IMR-90 (cell line): ENCODE measurements at regions not wholly inside any gene's neighbourhood (a gene's known extent, or its start where the extent isn't known, plus 50 kb on each side); places are given as distances from the start of the nearest gene placed in this dataset.

Source experiments
- ATAC-seq: fragments of 200-7000 bp; cut with Tn5 transposase; 2 replicates; pipeline ENCODE4 v1.9.1; 2020; ENCODE audit warnings: low read depth, mild to moderate bottlenecking, moderate library complexity
- BruUV-seq: library from RNA; stranded (reverse); fragments of 400-500 nt; replicated peaks from 2 replicates; lab custom pipeline; 2021; lab: Mats Ljungman, UMichigan
- CTCF ChIA-PET: fragments of 300-600 bp; formaldehyde crosslinking; extraction: SDS; loops from one replicate; lab custom pipeline; 2021; ENCODE audit warnings: antibody characterized with exemption; lab: Yijun Ruan, JAX
- POLR2A ChIA-PET: fragments of 300-600 bp; sonication (Branson Sonifier 250); formaldehyde crosslinking; loops from one replicate; lab custom pipeline; 2022; ENCODE audit warnings: antibody characterized with exemption; ENCODE audit not compliant: unreplicated experiment; lab: Charles Lee
- DNase-seq: peaks from one replicate; pipeline ENCODE4 v3.0.0; 2013
- H2AFZ ChIP-seq: replicated peaks from 2 replicates; pipeline ENCODE3; 2013; ENCODE audit warnings: low read length, mild to moderate bottlenecking; ENCODE audit not compliant: poor library complexity
- H2AK5ac ChIP-seq: 2 replicates; pipeline ENCODE4 v1.6.1; 2013; ENCODE audit warnings: low read depth, low read length, inconsistent platforms
- H2AK9ac ChIP-seq: replicated peaks from 2 replicates; pipeline ENCODE3; 2013; ENCODE audit warnings: mild to moderate bottlenecking, low read depth, low read length, moderate library complexity; ENCODE audit not compliant: poor library complexity
- H2BK120ac ChIP-seq: 2 replicates; pipeline ENCODE4 v1.6.1; 2013; ENCODE audit warnings: low read depth, low read length, inconsistent platforms
- H2BK15ac ChIP-seq: 3 replicates; pipeline ENCODE4 v1.6.1; 2013; ENCODE audit warnings: low read depth, low read length, inconsistent platforms
- H2BK20ac ChIP-seq: 2 replicates; pipeline ENCODE4 v1.6.1; 2013; ENCODE audit warnings: low read depth, mild to moderate bottlenecking, inconsistent platforms, low read length, moderate library complexity
- H2BK5ac ChIP-seq: 2 replicates; pipeline ENCODE4 v1.6.1; 2013; ENCODE audit warnings: mild to moderate bottlenecking, low read depth, low read length, inconsistent platforms; ENCODE audit not compliant: poor library complexity, severe bottlenecking
- H3K14ac ChIP-seq: replicated peaks from 2 replicates; pipeline ENCODE4 v1.6.1; 2013; ENCODE audit warnings: low read depth, low read length, inconsistent platforms
- H3K18ac ChIP-seq: 2 replicates; pipeline ENCODE4 v1.6.1; 2013; ENCODE audit warnings: low read depth, low read length, control low read depth
- H3K23ac ChIP-seq: 2 replicates; pipeline ENCODE4 v1.6.1; 2013; ENCODE audit warnings: low read depth, low read length, inconsistent platforms
- H3K27ac ChIP-seq: 2 replicates; pipeline ENCODE4 v1.5.1; 2013; ENCODE audit warnings: mild to moderate bottlenecking, control low read depth, low read length; ENCODE audit not compliant: insufficient read depth
- H3K27me3 ChIP-seq: 2 replicates; pipeline ENCODE4 v1.6.1; 2013; ENCODE audit warnings: low read length; ENCODE audit not compliant: control insufficient read depth, insufficient read depth
- H3K36me3 ChIP-seq: 2 replicates; pipeline ENCODE4 v1.6.1; 2013; ENCODE audit warnings: low read length, mixed read lengths; ENCODE audit not compliant: control insufficient read depth, insufficient read depth
- H3K4ac ChIP-seq: 2 replicates; pipeline ENCODE4 v1.6.1; 2013; ENCODE audit warnings: low read depth, low read length, inconsistent platforms
- H3K4me1 ChIP-seq: 2 replicates; pipeline ENCODE4 v1.6.1; 2013; ENCODE audit warnings: low read length, mixed read lengths; ENCODE audit not compliant: control insufficient read depth, insufficient read depth
- H3K4me2 ChIP-seq: 2 replicates; pipeline ENCODE4 v1.6.1; 2013; ENCODE audit warnings: low read depth, mild to moderate bottlenecking, control low read depth, low read length, moderate library complexity
- H3K4me3 ChIP-seq: 2 replicates; pipeline ENCODE4 v1.5.1; 2013; ENCODE audit warnings: low read depth, mild to moderate bottlenecking, control low read depth, low read length, moderate library complexity; ENCODE audit not compliant: insufficient read depth
- H3K56ac ChIP-seq: 2 replicates; pipeline ENCODE4 v1.6.1; 2013; ENCODE audit warnings: low read length, inconsistent platforms; ENCODE audit not compliant: insufficient read depth; ENCODE audit errors: extremely low read depth
- H3K79me1 ChIP-seq, 2 experiments: 2 replicates each; pipeline ENCODE4 v1.6.1; 2013; ENCODE audit warnings: low read length in 2 of 2, inconsistent platforms in 1 of 2, low read depth in 1 of 2
- H3K9ac ChIP-seq: 2 replicates; pipeline ENCODE4 v1.6.1; 2013; ENCODE audit warnings: low read depth, low read length, control low read depth
- H3K9me1 ChIP-seq: 2 replicates; pipeline ENCODE4 v1.6.1; 2013; ENCODE audit warnings: low read length, inconsistent platforms; ENCODE audit not compliant: insufficient read depth
- H3K9me3 ChIP-seq: 2 replicates; pipeline ENCODE4 v1.6.1; 2013; ENCODE audit warnings: low read length; ENCODE audit not compliant: control insufficient read depth, insufficient read depth
- H4K20me1 ChIP-seq: 2 replicates; pipeline ENCODE4 v1.6.1; 2013; ENCODE audit warnings: low read length, inconsistent platforms; ENCODE audit not compliant: insufficient read depth
- H4K5ac ChIP-seq: 2 replicates; pipeline ENCODE4 v1.6.1; 2013; ENCODE audit warnings: mild to moderate bottlenecking, low read depth, low read length, control low read depth
- H4K8ac ChIP-seq, 2 experiments: 2 replicates each; pipeline ENCODE4 v1.6.1; 2013; ENCODE audit warnings: low read depth in 2 of 2, low read length in 2 of 2, control low read depth in 1 of 2, inconsistent platforms in 1 of 2
- H4K91ac ChIP-seq: 2 replicates; pipeline ENCODE4 v1.6.1; 2013; ENCODE audit warnings: low read depth, low read length, inconsistent platforms; ENCODE audit not compliant: insufficient read depth
- BHLHE40 ChIP-seq: fragments of 150-350 bp; IDR thresholded peaks from 2 replicates; pipeline ENCODE4 v1.6.1; 2016; ENCODE audit warnings: mild to moderate bottlenecking, low read depth, low read length
- CEBPB ChIP-seq: IDR thresholded peaks from 2 replicates; pipeline ENCODE4 v1.6.1; 2012; ENCODE audit warnings: low read depth, low read length, improper control_type of control experiment
- CTCF ChIP-seq: conservative IDR thresholded peaks from 2 replicates; pipeline ENCODE4 v1.5.1; 2012; ENCODE audit warnings: mild to moderate bottlenecking, low read depth, low read length, improper control_type of control experiment
- ELK1 ChIP-seq: fragments of 150-350 bp; IDR thresholded peaks from 2 replicates; pipeline ENCODE4 v1.6.1; 2016; ENCODE audit warnings: low read depth, mild to moderate bottlenecking, low read length, moderate library complexity, borderline replicate concordance
- NFE2L2 ChIP-seq: fragments of 150-350 bp; IDR thresholded peaks from 2 replicates; pipeline ENCODE4 v1.6.1; 2016; ENCODE audit warnings: low read depth, mild to moderate bottlenecking, low read length
- POLR2A ChIP-seq: IDR thresholded peaks from 2 replicates; pipeline ENCODE4 v1.6.1; 2012; ENCODE audit warnings: mild to moderate bottlenecking, low read depth, low read length
- RCOR1 ChIP-seq: IDR thresholded peaks from 2 replicates; pipeline ENCODE4 v1.6.1; 2012; ENCODE audit warnings: mild to moderate bottlenecking, low read length, improper control_type of control experiment; ENCODE audit not compliant: insufficient replicate concordance
- SMC3 ChIP-seq: fragments of 150-350 bp; IDR thresholded peaks from 2 replicates; pipeline ENCODE4 v1.6.1; 2016; ENCODE audit warnings: low read depth, mild to moderate bottlenecking, antibody characterized with exemption, low read length, moderate library complexity
- USF2 ChIP-seq: fragments of 150-350 bp; IDR thresholded peaks from 2 replicates; pipeline ENCODE4 v1.6.1; 2017; ENCODE audit warnings: mild to moderate bottlenecking, antibody characterized with exemption, low read length, low read depth
- WGBS, 2 experiments: methylation state at CpG; one replicate each; pipeline versions ENCODE4 v1.1.5 to v1.1.7; 2013; ENCODE audit warnings: missing lambda C conversion rate in 2 of 2; ENCODE audit not compliant: insufficient read length in 1 of 2; ENCODE audit errors: extremely low coverage in 2 of 2; 5-methylcytosine and 5-hydroxymethylcytosine counted together
- dilution Hi-C: fragments of 300-500 bp; cut with HindIII; formaldehyde crosslinking; loops from one replicate; pipeline ENCODE4 v1.14.3; 2018; ENCODE audit warnings: low sequenced_read_pairs; ENCODE audit not compliant: unreplicated experiment
- in situ Hi-C: fragments of 300-500 bp; cut with MboI; formaldehyde crosslinking; loops from 3 replicates; pipeline ENCODE4 v1.14.3; 2019; ENCODE audit warnings: low sequenced_read_pairs, inconsistent platforms, mixed read lengths
- intact Hi-C: fragments of 100-400 bp; cut with micrococcal nuclease; formaldehyde crosslinking; loops from 2 replicates; pipeline ENCODE4 v1.10.0; 2022

GRCh38 chr17:13788385-13788784 lies 186.7 kb upstream of the HS3ST3A1 start:
- BruUV-seq: no TSS peak
- intact Hi-C loops (loop anchor here (5.0 kb wide), 2 partner anchors 186 to 274 kb away; partner anchors contain the start of gene HS3ST3A1), dilution Hi-C loops (no loop called here), in situ Hi-C loops (no loop called here)
- Histone ChIP-seq H3K79me1 (no peaks in the 10 kb centered on the region), H3K27ac (no peak overlapping the region), H2AFZ (no peak overlapping the region), H3K56ac (no peak overlapping the region), H2AK5ac (no peak overlapping the region; the same call in 1 of the 2 replicates), H4K20me1 (no peaks in the 10 kb centered on the region), H4K8ac (no peak overlapping the region), H4K91ac (no peak overlapping the region), H3K14ac (no peak overlapping the region), H2BK120ac (no peak overlapping the region), H2AK9ac (no peak overlapping the region), H2BK15ac (no peak overlapping the region), H3K36me3 (no peaks in the 10 kb centered on the region), H3K9ac (no peak overlapping the region), H3K23ac (no peak overlapping the region), H3K4me1 (peaks cover 7% of the 10 kb centered on the region), H3K27me3 (peaks cover 2% of the 10 kb centered on the region; the same call in 1 of the 2 replicates), H3K4me3 (no peak overlapping the region), H2BK5ac (no peak overlapping the region), H2BK20ac (no peak overlapping the region), H3K4me2 (no peak overlapping the region), H3K4ac (no peak overlapping the region), H3K18ac (no peak overlapping the region), H3K9me1 (no peaks in the 10 kb centered on the region; the same call in 1 of the 2 replicates), H4K5ac (no peak overlapping the region), H3K9me3 (no peaks in the 10 kb centered on the region)
- WGBS, 2 experiments: 83% methylated on average over 1 of the region's 2 CpGs; no CpG with 5 or more reads in 1 of the 2 experiments
- POLR2A ChIA-PET: no interaction called here
- ATAC-seq (no peak), DNase-seq (no peak)
- CTCF ChIA-PET: no interaction called here
- TF ChIP-seq SMC3 (no peak), CTCF (no peak), ELK1 (no peak), BHLHE40 (no peak), NFE2L2 (no peak), RCOR1 (no peak), CEBPB (no peak), USF2 (no peak), POLR2A (no peak)
